H1 (cell line): ENCODE measurements at regions not wholly inside any gene's neighbourhood (a gene's known extent, or its start where the extent isn't known, plus 50 kb on each side); places are given as distances from the start of the nearest gene placed in this dataset.

Experiments used
- CTCF ChIA-PET: fragments of 300-600 bp; sonication (Branson Sonifier 250); formaldehyde crosslinking; loops from one replicate; lab custom pipeline; 2021; ENCODE audit not compliant: partially characterized antibody; lab: Charles Lee
- POLR2A ChIA-PET: fragments of 300-600 bp; sonication (Branson Sonifier 250); formaldehyde crosslinking; loops from one replicate; lab custom pipeline; 2021; ENCODE audit warnings: inconsistent platforms; ENCODE audit not compliant: partially characterized antibody; lab: Charles Lee
- DNase-seq, 2 experiments: peaks; one replicate each; pipeline versions ENCODE4 v3.0.0 to v3.0.0-alpha.2; 2010 to 2022; ENCODE audit warnings: low spot score in 2 of 2, low read depth in 1 of 2, mixed read lengths in 1 of 2
- FAIRE-seq: peaks from 2 replicates; lab custom pipeline; 2011; peaks lifted over from hg19 to GRCh38; lab: Jason Lieb, UNC
- H2AFZ ChIP-seq: 2 replicates; pipeline ENCODE4 v1.8.1; 2012; ENCODE audit warnings: low read length, inconsistent platforms
- H2AK5ac ChIP-seq: 2 replicates; pipeline ENCODE4 v1.6.1; 2013; ENCODE audit warnings: low read depth, low read length
- H2BK120ac ChIP-seq: replicated peaks from 2 replicates; pipeline ENCODE3; 2013; ENCODE audit warnings: low read depth, low read length, inconsistent platforms
- H2BK12ac ChIP-seq: 2 replicates; pipeline ENCODE4 v1.6.1; 2013; ENCODE audit warnings: low read depth, low read length
- H2BK15ac ChIP-seq: 2 replicates; pipeline ENCODE4 v1.6.1; 2013; ENCODE audit warnings: low read length
- H2BK20ac ChIP-seq: 2 replicates; pipeline ENCODE4 v1.6.1; 2013; ENCODE audit warnings: low read length
- H2BK5ac ChIP-seq: 2 replicates; pipeline ENCODE4 v1.6.1; 2013; ENCODE audit warnings: low read depth, low read length
- H3K14ac ChIP-seq: 2 replicates; pipeline ENCODE4 v1.6.1; 2013; ENCODE audit warnings: inconsistent platforms; ENCODE audit not compliant: insufficient read length
- H3K18ac ChIP-seq: 2 replicates; pipeline ENCODE4 v1.6.1; 2013; ENCODE audit warnings: low read length; ENCODE audit errors: extremely low read depth
- H3K23ac ChIP-seq: 2 replicates; pipeline ENCODE4 v1.6.1; 2013; ENCODE audit warnings: inconsistent platforms; ENCODE audit not compliant: insufficient read length
- H3K23me2 ChIP-seq: 2 replicates; pipeline ENCODE4 v1.6.1; 2013; ENCODE audit warnings: low read depth, low read length
- H3K27ac ChIP-seq: 2 replicates; pipeline ENCODE4 v1.6.1; 2011; ENCODE audit warnings: low read depth, low read length, inconsistent platforms
- H3K27me3 ChIP-seq, 4 experiments: replicated peaks in 1 of 4; 1 replicate in 1 of 4; 2 replicates in 3 of 4; pipeline versions ENCODE4 v1.6.1 to v1.8.1; 2011 to 2013; ENCODE audit warnings: low read length in 3 of 4, mild to moderate bottlenecking in 3 of 4, inconsistent platforms in 2 of 4, mixed read lengths in 2 of 4, moderate library complexity in 1 of 4; ENCODE audit not compliant: control insufficient read depth in 3 of 4, insufficient read depth in 3 of 4; ENCODE audit errors: extremely low read depth in 1 of 4
- H3K36me3 ChIP-seq, 4 experiments: 2 replicates each; pipeline versions ENCODE4 v1.6.1 to v1.8.1; 2011 to 2013; ENCODE audit warnings: mild to moderate bottlenecking in 4 of 4, low read length in 3 of 4, moderate library complexity in 2 of 4, control low read depth in 1 of 4, inconsistent platforms in 1 of 4; ENCODE audit not compliant: insufficient read depth in 4 of 4, control insufficient read depth in 2 of 4
- H3K4ac ChIP-seq: replicated peaks from 2 replicates; pipeline ENCODE3; 2013; ENCODE audit warnings: low read length, low read depth, mixed read lengths, inconsistent platforms; ENCODE audit not compliant: insufficient read length
- H3K4me1 ChIP-seq, 4 experiments: replicated peaks in 1 of 4; 1 replicate in 1 of 4; 2 replicates in 3 of 4; pipeline versions ENCODE4 v1.6.1 to v1.8.1; 2011 to 2013; ENCODE audit warnings: low read length in 3 of 4, inconsistent platforms in 2 of 4, mixed read lengths in 1 of 4; ENCODE audit not compliant: insufficient read depth in 4 of 4, control insufficient read depth in 3 of 4
- H3K4me2 ChIP-seq, 2 experiments: 2 replicates each; pipeline versions ENCODE4 v1.6.1 to v1.8.1; 2011 to 2013; ENCODE audit warnings: low read depth in 2 of 2, low read length in 2 of 2, control low read depth in 1 of 2, inconsistent platforms in 1 of 2, mild to moderate bottlenecking in 1 of 2; ENCODE audit not compliant: insufficient read depth in 1 of 2
- H3K4me3 ChIP-seq, 4 experiments: fragments of 200-600, 300-600 bp in 1 of 4; sonication (generic), shearing (Covaris generic), sonication (Bioruptor Twin) in 1 of 4; 2 replicates each; pipeline versions ENCODE4 v1.5.1 to v1.8.1; 2011 to 2016; ENCODE audit warnings: low read length in 4 of 4, low read depth in 3 of 4, control low read depth in 2 of 4, inconsistent platforms in 2 of 4, mild to moderate bottlenecking in 2 of 4, mixed read lengths in 1 of 4, moderate library complexity in 1 of 4; ENCODE audit not compliant: insufficient read depth in 2 of 4; ENCODE audit errors: extremely low read depth in 1 of 4
- H3K56ac ChIP-seq: replicated peaks from 2 replicates; pipeline ENCODE3; 2013; ENCODE audit warnings: low read depth, mild to moderate bottlenecking, mixed read lengths, low read length, inconsistent platforms; ENCODE audit not compliant: insufficient read length
- H3K79me1 ChIP-seq: 2 replicates; pipeline ENCODE4 v1.6.1; 2013; ENCODE audit warnings: low read depth, low read length, control low read depth
- H3K79me2 ChIP-seq, 2 experiments: 2 replicates each; pipeline versions ENCODE4 v1.6.1 to v1.8.1; 2012 to 2013; ENCODE audit warnings: low read length in 2 of 2, mild to moderate bottlenecking in 2 of 2, inconsistent platforms in 1 of 2; ENCODE audit not compliant: insufficient read depth in 2 of 2, control insufficient read depth in 1 of 2
- H3K9ac ChIP-seq, 4 experiments: replicated peaks in 1 of 4; 1 replicate in 1 of 4; 2 replicates in 3 of 4; pipeline versions ENCODE4 v1.6.1 to v1.8.1; 2011 to 2013; ENCODE audit warnings: low read depth in 3 of 4, low read length in 3 of 4, control low read depth in 2 of 4, mild to moderate bottlenecking in 2 of 4, moderate library complexity in 2 of 4, inconsistent platforms in 1 of 4; ENCODE audit errors: extremely low read depth in 1 of 4
- H3K9me3 ChIP-seq, 2 experiments: 2 replicates each; pipeline versions ENCODE4 v1.6.1 to v1.8.1; 2012 to 2013; ENCODE audit warnings: mild to moderate bottlenecking in 2 of 2, moderate library complexity in 2 of 2, control low read depth in 1 of 2, inconsistent platforms in 1 of 2, low read depth in 1 of 2, low read length in 1 of 2, mixed read lengths in 1 of 2; ENCODE audit not compliant: insufficient read depth in 2 of 2
- H4K20me1 ChIP-seq, 2 experiments: replicated peaks in 1 of 2; 2 replicates each; pipeline versions ENCODE3 to v1.8.1; 2011 to 2013; ENCODE audit warnings: inconsistent platforms in 2 of 2, low read length in 2 of 2, mild to moderate bottlenecking in 1 of 2; ENCODE audit not compliant: insufficient read depth in 2 of 2, control insufficient read depth in 1 of 2
- H4K5ac ChIP-seq: 2 replicates; pipeline ENCODE4 v1.6.1; 2013; ENCODE audit warnings: low read length, low read depth, mixed read lengths, inconsistent platforms; ENCODE audit not compliant: insufficient read length
- H4K8ac ChIP-seq: 2 replicates; pipeline ENCODE4 v1.8.0; 2013; ENCODE audit warnings: mild to moderate bottlenecking, moderate library complexity, low read length, inconsistent platforms; ENCODE audit not compliant: insufficient read depth; ENCODE audit errors: extremely low read depth
- H4K91ac ChIP-seq: replicated peaks from 2 replicates; pipeline ENCODE3; 2013; ENCODE audit warnings: low read length, mixed read lengths, inconsistent platforms; ENCODE audit not compliant: insufficient read length
- CTCF ChIP-seq, 3 experiments: IDR thresholded peaks; 1 replicate in 2 of 3; 2 replicates in 1 of 3; pipeline versions ENCODE4 v1.5.1 to v1.6.1; 2011; ENCODE audit warnings: low read length in 3 of 3, mild to moderate bottlenecking in 3 of 3, inconsistent platforms in 2 of 3, low read depth in 1 of 3, moderate library complexity in 1 of 3; ENCODE audit not compliant: insufficient read depth in 1 of 3; ENCODE audit errors: control extremely low read depth in 1 of 3
- E2F6 ChIP-seq: IDR thresholded peaks from 2 replicates; pipeline ENCODE4 v1.6.1; 2012; ENCODE audit warnings: inconsistent platforms
- KDM1A ChIP-seq: fragments of 200-600, 300-600 bp; sonication (generic); IDR thresholded peaks from 2 replicates; pipeline ENCODE4 v1.7.1; 2016; ENCODE audit warnings: mild to moderate bottlenecking, low read length, borderline replicate concordance
- KDM4A ChIP-seq: IDR thresholded peaks from one replicate; pipeline ENCODE4 v1.7.1; 2012; ENCODE audit warnings: low read depth, mild to moderate bottlenecking, moderate library complexity, low read length, inconsistent platforms; ENCODE audit not compliant: severe bottlenecking
- KDM5A ChIP-seq: fragments of 200-600 bp; IDR thresholded peaks from 2 replicates; pipeline ENCODE4 v1.7.1; 2012; ENCODE audit warnings: mild to moderate bottlenecking, low read length, inconsistent platforms, mixed read lengths
- POLR2AphosphoS5 ChIP-seq: IDR thresholded peaks from 2 replicates; pipeline ENCODE4 v1.6.1; 2011; ENCODE audit warnings: low read depth, low read length
- SP2 ChIP-seq: IDR thresholded peaks from 2 replicates; pipeline ENCODE4 v1.6.1; 2012; ENCODE audit warnings: mild to moderate bottlenecking, low read length, inconsistent platforms
- TCF12 ChIP-seq: IDR thresholded peaks from 2 replicates; pipeline ENCODE4 v1.6.1; 2011; ENCODE audit warnings: low read depth, mild to moderate bottlenecking, low read length
- ZNF274 ChIP-seq: IDR thresholded peaks from 2 replicates; pipeline ENCODE4 v1.7.0; 2012; ENCODE audit warnings: low read length, borderline replicate concordance; ENCODE audit errors: extremely low read depth
- WGBS, 2 experiments: shearing (Covaris generic) in 1 of 2; methylation state at CpG; one replicate each; pipeline versions ENCODE4 v1.1.6 to v1.1.7; 2013 to 2015; ENCODE audit warnings: low lambda C conversion rate in 2 of 2, mixed read lengths in 2 of 2, inconsistent platforms in 1 of 2, low coverage in 1 of 2, missing lambda C conversion rate in 1 of 2; ENCODE audit not compliant: insufficient replicate concordance in 2 of 2, insufficient coverage in 1 of 2, insufficient read length in 1 of 2; ENCODE audit errors: extremely low coverage in 1 of 2, missing lambda C conversion rate in 1 of 2; 5-methylcytosine and 5-hydroxymethylcytosine counted together
- TF ChIP-seq, protein P1 (sequence below): IDR thresholded peaks from 2 replicates; pipeline ENCODE4 v1.6.1; 2011; ENCODE audit warnings: low read length, improper control_type of control experiment

- Histone ChIP-seq H2BK15ac (no peak overlapping the region), H2AFZ (no peak overlapping the region), H2BK20ac (no peak overlapping the region), H4K5ac (no peak overlapping the region), H3K4me2 (no peak overlapping the region), H3K79me2 (no peaks in the 10 kb centered on the region), H3K14ac (no peak overlapping the region), H3K4me3 (no peak overlapping the region), H3K27me3 (no peaks in the 10 kb centered on the region), H3K27ac (no peak overlapping the region), H3K56ac (no peak overlapping the region), H3K18ac (no peak overlapping the region), H2BK120ac (no peak overlapping the region), H3K79me1 (no peaks in the 10 kb centered on the region), H2BK12ac (no peak overlapping the region), H3K36me3 (no peaks in the 10 kb centered on the region), H2AK5ac (no peak overlapping the region), H3K9me3 (no peaks in the 10 kb centered on the region), H3K23me2 (no peaks in the 10 kb centered on the region), H2BK5ac (no peak overlapping the region), H3K4ac (no peak overlapping the region), H3K4me1 (peaks cover 0 to 2% (median 0%) of the 10 kb centered on the region in 4 experiments; a peak in 1 of 7 replicates), H3K23ac (no peak overlapping the region), H4K91ac (no peak overlapping the region), H4K8ac (no peak overlapping the region), H4K20me1 (no peaks in the 10 kb centered on the region), H3K9ac (no peak overlapping the region)
- POLR2A ChIA-PET: no interaction called here
- FAIRE-seq: no peak
- WGBS, 2 experiments: 69% methylated on average over 3 of the region's 3 CpGs; no CpG with 5 or more reads in 1 of the 2 experiments
- TF ChIP-seq ZNF274 (no peak), TCF12 (no peak), KDM5A (no peak), POLR2AphosphoS5 (no peak), E2F6 (no peak), CTCF (IDR thresholded peaks at IDR 0.05; ENCODE audit: control extremely low read depth in 1 of 3, insufficient read depth in 1 of 3, low read depth in 1 of 3, low read length in 3 of 3) (no peak), KDM1A (no peak), SP2 (no peak), KDM4A (no peak)
- TF ChIP-seq, protein P1, sequence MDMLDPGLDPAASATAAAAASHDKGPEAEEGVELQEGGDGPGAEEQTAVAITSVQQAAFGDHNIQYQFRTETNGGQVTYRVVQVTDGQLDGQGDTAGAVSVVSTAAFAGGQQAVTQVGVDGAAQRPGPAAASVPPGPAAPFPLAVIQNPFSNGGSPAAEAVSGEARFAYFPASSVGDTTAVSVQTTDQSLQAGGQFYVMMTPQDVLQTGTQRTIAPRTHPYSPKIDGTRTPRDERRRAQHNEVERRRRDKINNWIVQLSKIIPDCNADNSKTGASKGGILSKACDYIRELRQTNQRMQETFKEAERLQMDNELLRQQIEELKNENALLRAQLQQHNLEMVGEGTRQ: no peak
- DNase-seq: no peak
- CTCF ChIA-PET: interaction anchor here (0.8 to 1.7 kb wide), 3 partner anchors 11 to 182 kb away, joined by 3 to 6 read pairs (median 4); no protein-coding TSS in a partner anchor
Observed at GRCh38 chr12:112738531-112738930, 53.0 kb upstream of the RPH3A start.
